Tibial artery (tissue), 4 donors: ENCODE measurements at regions not wholly inside any gene's neighbourhood (a gene's known extent, or its start where the extent isn't known, plus 50 kb on each side); places are given as distances from the start of the nearest gene placed in this dataset.

Source experiments
- DNase-seq, 2 donors: peaks; one replicate each; pipeline ENCODE4 v3.0.0-alpha.2; 2019
- H3K27ac ChIP-seq, 2 donors: fragments of 200-600 bp; sonication (generic) in 1 of 2; 1 replicate in 1 of 2; 2 replicates in 1 of 2; pipeline ENCODE4 v1.5.1; 2018 to 2019; ENCODE audit warnings: mild to moderate bottlenecking in 1 of 2
- H3K27me3 ChIP-seq, 2 donors: fragments of 200-600 bp; sonication (generic) in 1 of 2; one replicate each; pipeline versions ENCODE4 v1.5.1 to v1.6.0; 2016 to 2019
- H3K36me3 ChIP-seq, 3 donors: fragments of 200-600 bp; sonication (generic) in 2 of 3; one replicate each; pipeline ENCODE4 v1.5.1; 2016 to 2019; ENCODE audit warnings: mild to moderate bottlenecking in 2 of 3
- H3K4me1 ChIP-seq, 4 donors: fragments of 200-600 bp; sonication (generic) in 2 of 4; 1 replicate in 3 of 4; 2 replicates in 1 of 4; pipeline ENCODE4 v1.5.1; 2016 to 2019
- H3K4me3 ChIP-seq, 2 donors: fragments of 200-600 bp; sonication (generic) in 1 of 2; 1 replicate in 1 of 2; 2 replicates in 1 of 2; pipeline ENCODE4 v1.5.1; 2018 to 2019; ENCODE audit warnings: mild to moderate bottlenecking in 2 of 2
- H3K9me3 ChIP-seq, 3 donors: fragments of 200-600 bp; sonication (generic) in 1 of 3; one replicate each; pipeline ENCODE4 v1.5.1; 2016 to 2019
- CTCF ChIP-seq, 2 experiments: fragments of 200-600 bp in 1 of 2; fragments of 450-650 bp in 1 of 2; IDR thresholded peaks; one replicate each; pipeline ENCODE4 v1.5.1; 2017 to 2019; ENCODE audit warnings: antibody characterized with exemption in 2 of 2, mild to moderate bottlenecking in 1 of 2, moderate library complexity in 1 of 2
- intact Hi-C: fragments of 100-400 bp; cut with DNase I; formaldehyde crosslinking; loops from one replicate; pipeline ENCODE4 v1.15.0; 2023; ENCODE audit warnings: low total_unique reads

- intact Hi-C loops: no loop called here
- Histone ChIP-seq H3K36me3 (no peaks in the 10 kb centered on the region), H3K27ac (no peak overlapping the region), H3K9me3 (no peaks in the 10 kb centered on the region), H3K27me3 (no peaks in the 10 kb centered on the region), H3K4me3 (no peak overlapping the region), H3K4me1 (no peaks in the 10 kb centered on the region)
- no peak for DNase-seq
- no peak for TF ChIP-seq CTCF (IDR thresholded peaks at IDR 0.05)
These were observed 476.5 kb downstream of the GPAM start for GRCh38 chr10:111707076-111707475.

DNA sequence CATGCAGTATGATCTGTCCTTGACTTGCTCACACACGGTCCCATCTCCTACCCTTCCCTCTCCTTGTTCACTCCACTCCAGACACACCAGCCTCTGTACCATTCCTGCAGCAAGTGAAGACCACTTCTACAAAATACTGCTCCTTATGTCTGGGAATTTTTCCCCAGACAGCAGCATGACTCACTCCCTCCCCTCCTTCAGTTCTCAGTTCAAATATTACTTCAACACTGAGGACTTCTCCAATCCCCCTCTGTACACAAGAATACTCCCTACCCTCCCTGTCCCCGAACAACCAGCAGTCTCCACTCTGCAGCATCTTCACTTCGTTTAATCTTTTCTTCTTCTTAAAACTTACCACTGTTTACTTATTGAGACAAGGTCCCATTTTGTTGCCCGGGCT is 474.0 kb downstream of the GPAM start:
- no peaks in the 10 kb centered on the region for H3K36me3 ChIP-seq
- no peak for TF ChIP-seq CTCF (IDR thresholded peaks at IDR 0.05)
- intact Hi-C loops: no loop called here

GRCh38 chr10:111716032-111716431 is 467.5 kb downstream of the GPAM start:
- Histone ChIP-seq H3K4me3 (no peak overlapping the region), H3K27me3 (no peaks in the 10 kb centered on the region), H3K36me3 (no peaks in the 10 kb centered on the region), H3K4me1 (no peaks in the 10 kb centered on the region), H3K9me3 (peaks cover 3 to 21% (median 7%) of the 10 kb centered on the region in 3 donors), H3K27ac (no peak overlapping the region)
- intact Hi-C loops: loop anchor here (2.0 kb wide), 1 partner anchor 43 kb away; no protein-coding TSS in a partner anchor
- no peak for DNase-seq
- no peak for TF ChIP-seq CTCF (IDR thresholded peaks at IDR 0.05)

More for the DNA sequence above, 474.0 kb downstream of the GPAM start:
- Histone ChIP-seq H3K27me3 (no peaks in the 10 kb centered on the region), H3K4me1 (no peaks in the 10 kb centered on the region), H3K27ac (no peak overlapping the region), H3K4me3 (no peak overlapping the region), H3K9me3 (peaks cover 0 to 12% (median 5%) of the 10 kb centered on the region in 3 donors)
- DNase-seq: no peak

DNA sequence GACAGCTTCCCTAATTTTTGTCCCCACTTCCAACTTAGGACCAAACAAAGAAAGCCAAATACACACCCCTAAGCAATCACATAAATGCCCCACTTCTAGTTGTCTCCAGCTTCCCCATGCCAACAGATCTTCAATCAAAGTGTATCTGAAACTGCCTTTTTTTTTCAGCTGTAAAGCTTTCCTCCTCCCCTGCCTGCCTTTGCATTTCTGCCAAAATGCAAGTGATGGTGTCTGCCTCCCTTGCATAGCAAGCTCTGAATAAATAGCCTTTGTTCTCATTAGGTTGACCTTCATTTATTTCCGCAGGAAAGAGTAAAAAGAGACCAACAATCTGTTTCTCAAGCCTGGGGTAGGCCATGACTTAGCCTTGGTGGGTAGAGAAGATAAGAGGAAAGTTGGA is 459.4 kb downstream of the GPAM start:
- no peak for DNase-seq
- H3K9me3 ChIP-seq: no peaks in the 10 kb centered on the region
- intact Hi-C loops: no loop called here
- H3K4me1 ChIP-seq: no peaks in the 10 kb centered on the region
- H3K36me3 ChIP-seq: no peaks in the 10 kb centered on the region
- no peak overlapping the region for H3K27ac ChIP-seq
- H3K4me3 ChIP-seq: no peak overlapping the region
- H3K27me3 ChIP-seq: no peaks in the 10 kb centered on the region
- no peak for TF ChIP-seq CTCF (IDR thresholded peaks at IDR 0.05)

DNA sequence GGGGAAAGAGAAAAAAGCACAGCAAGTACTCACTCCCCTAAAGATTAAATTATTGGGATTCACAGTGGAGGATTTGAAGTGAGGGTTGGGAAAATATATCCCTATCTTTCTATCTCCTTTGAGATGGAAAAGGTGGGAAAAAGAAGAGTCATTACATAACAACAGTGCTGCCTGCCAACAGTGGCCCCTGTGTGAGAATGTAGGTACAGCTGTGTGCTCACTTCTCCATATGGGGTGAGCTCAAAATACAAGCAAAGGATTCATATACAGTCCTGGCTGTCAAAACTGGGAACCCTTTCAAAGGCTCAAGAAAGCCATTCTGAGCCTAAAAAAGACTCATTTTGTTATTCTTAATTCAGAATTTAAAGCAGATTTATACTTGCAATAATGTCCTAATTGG is 458.5 kb downstream of the GPAM start:
- H3K27ac ChIP-seq: no peak overlapping the region
- intact Hi-C loops: no loop called here
- no peaks in the 10 kb centered on the region for H3K27me3 ChIP-seq
- no peaks in the 10 kb centered on the region for H3K36me3 ChIP-seq
- H3K9me3 ChIP-seq: no peaks in the 10 kb centered on the region
- no peak for TF ChIP-seq CTCF (IDR thresholded peaks at IDR 0.05)
- no peak for DNase-seq
- H3K4me3 ChIP-seq: no peak overlapping the region
- no peaks in the 10 kb centered on the region for H3K4me1 ChIP-seq

GRCh38 chr10:111732166-111732785 is 451.3 kb downstream of the GPAM start:
- Histone ChIP-seq H3K9me3 (no peaks in the 10 kb centered on the region), H3K36me3 (no peaks in the 10 kb centered on the region), H3K4me1 (no peaks in the 10 kb centered on the region), H3K4me3 (no peak overlapping the region), H3K27me3 (no peaks in the 10 kb centered on the region), H3K27ac (no peak overlapping the region)
- TF ChIP-seq CTCF (IDR thresholded peaks at IDR 0.05): no peak
- no peak for DNase-seq
- intact Hi-C loops: no loop called here
